ENCODE measurements at regions not wholly inside any gene's neighbourhood (a gene's known extent, or its start where the extent isn't known, plus 50 kb on each side); places are given as distances from the start of the nearest gene placed in this dataset.
"Not testable (repeated sequence)": the region's sequence is repeated elsewhere in the genome, so short reads cannot be mapped to it uniquely, and the experiment has no call there.

DNA sequence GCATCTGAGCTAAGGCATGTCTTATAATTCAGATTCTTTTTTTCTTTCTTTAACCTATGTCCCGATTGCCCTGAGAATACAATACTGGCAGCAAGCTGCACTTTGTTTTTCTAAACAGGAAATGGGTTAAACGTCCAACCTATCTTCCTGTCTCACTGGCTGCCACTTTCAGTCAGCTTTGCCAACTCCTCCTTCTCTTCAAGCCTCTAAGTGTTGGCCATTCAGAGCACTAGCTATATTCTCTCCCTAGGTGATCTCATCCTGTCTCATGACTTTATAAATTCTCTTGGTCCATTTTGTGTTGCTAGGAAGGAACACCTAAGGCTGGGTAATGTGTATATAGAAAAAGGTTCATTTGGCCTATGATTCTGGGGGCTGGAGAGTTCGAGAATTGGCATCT, 109.5 kb upstream of the TSC22D1 start (continued):
- no peak for TF ChIP-seq FOSL1 (IDR thresholded peaks at IDR 0.05; ENCODE audit: insufficient read depth, low read depth, low read length)
- TF ChIP-seq HDAC6 (IDR thresholded peaks at IDR 0.05; ENCODE audit: low read depth, low read length): no peak

DNA sequence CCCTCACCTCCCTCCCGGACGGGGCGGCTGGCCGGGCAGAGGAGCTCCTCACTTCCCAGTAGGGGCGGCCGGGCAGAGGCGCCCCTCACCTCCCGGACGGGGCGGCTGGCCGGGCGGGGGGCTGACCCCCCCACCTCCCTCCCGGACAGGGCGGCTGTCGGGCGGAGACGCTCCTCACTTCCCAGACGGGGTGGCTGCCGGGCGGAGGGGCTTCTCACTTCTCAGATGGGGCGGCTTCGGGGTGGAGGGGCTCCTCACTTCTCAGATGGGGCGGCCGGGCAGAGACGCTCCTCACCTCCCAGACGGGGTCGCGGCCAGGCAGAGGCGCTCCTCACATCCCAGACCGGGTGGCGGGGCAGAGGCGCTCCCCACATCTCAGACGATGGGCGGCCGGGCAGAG, 106.3 kb upstream of the TSC22D1 start:
- H4K5ac ChIP-seq (ENCODE audit: insufficient read length, low read depth, low read length); H3K9ac ChIP-seq (replicated peaks in 1 of 4; ENCODE audit: extremely low read depth in 1 of 4, low read depth in 3 of 4, low read length in 3 of 4); H3K27ac ChIP-seq (ENCODE audit: low read depth, low read length); H3K23me2 ChIP-seq (ENCODE audit: low read depth, low read length); H3K79me1 ChIP-seq (ENCODE audit: low read depth, low read length); H2BK5ac ChIP-seq (ENCODE audit: low read depth, low read length); H4K91ac ChIP-seq (replicated peaks; ENCODE audit: insufficient read length, low read length); H2BK12ac ChIP-seq (ENCODE audit: low read depth, low read length); H2AK5ac ChIP-seq (ENCODE audit: low read depth, low read length); H3K27me3 ChIP-seq (replicated peaks in 1 of 4; ENCODE audit: control insufficient read depth in 3 of 4, extremely low read depth in 1 of 4, insufficient read depth in 3 of 4, low read length in 3 of 4); FAIRE-seq; H4K8ac ChIP-seq (ENCODE audit: extremely low read depth, insufficient read depth, low read length); H2BK120ac ChIP-seq (replicated peaks; ENCODE audit: low read depth, low read length); H3K79me2 ChIP-seq (ENCODE audit: control insufficient read depth in 1 of 2, insufficient read depth in 2 of 2, low read length in 2 of 2); H3K36me3 ChIP-seq (ENCODE audit: control insufficient read depth in 2 of 4, insufficient read depth in 4 of 4, low read length in 3 of 4); CTCF ChIA-PET (ENCODE audit: partially characterized antibody); H3K4me1 ChIP-seq (replicated peaks in 1 of 4; ENCODE audit: control insufficient read depth in 3 of 4, insufficient read depth in 4 of 4, low read length in 3 of 4); H2AFZ ChIP-seq (ENCODE audit: low read length); H3K18ac ChIP-seq (ENCODE audit: extremely low read depth, low read length); H3K4ac ChIP-seq (replicated peaks; ENCODE audit: insufficient read length, low read depth, low read length); H3K4me3 ChIP-seq (ENCODE audit: extremely low read depth in 1 of 4, insufficient read depth in 2 of 4, low read depth in 3 of 4, low read length in 4 of 4); H3K14ac ChIP-seq (ENCODE audit: insufficient read length); POLR2A ChIA-PET (ENCODE audit: partially characterized antibody); DNase-seq (ENCODE audit: low read depth in 1 of 2, low spot score in 2 of 2); H4K20me1 ChIP-seq (replicated peaks in 1 of 2; ENCODE audit: control insufficient read depth in 1 of 2, insufficient read depth in 2 of 2, low read length in 2 of 2); H3K23ac ChIP-seq (ENCODE audit: insufficient read length); H2BK20ac ChIP-seq (ENCODE audit: low read length); H3K56ac ChIP-seq (replicated peaks; ENCODE audit: insufficient read length, low read depth, low read length); H2BK15ac ChIP-seq (ENCODE audit: low read length); H3K4me2 ChIP-seq (ENCODE audit: insufficient read depth in 1 of 2, low read depth in 2 of 2, low read length in 2 of 2): not testable (repeated sequence)
- H3K9me3 ChIP-seq (ENCODE audit: insufficient read depth in 2 of 2, low read depth in 1 of 2, low read length in 1 of 2): peaks cover 6 to 17% of the 10 kb centered on the region in 2 experiments; a peak in 1 of 4 replicates
- WGBS, 2 experiments (ENCODE audit: extremely low coverage in 1 of 2, insufficient coverage in 1 of 2, insufficient read length in 1 of 2, insufficient replicate concordance in 2 of 2, low coverage in 1 of 2, low lambda C conversion rate in 2 of 2, missing lambda C conversion rate in 1 of 2): no CpG with 5 or more reads among the region's 35 CpGs
